HG02884 (cell line): ENCODE measurements at regions not wholly inside any gene's neighbourhood (a gene's known extent, or its start where the extent isn't known, plus 50 kb on each side); places are given as distances from the start of the nearest gene placed in this dataset.

ENCODE experiments used
- ATAC-seq: cut with Tn5 transposase; IDR thresholded peaks from one replicate; pipeline ENCODE4 v1.9.1; 2021; ENCODE audit warnings: mild to moderate bottlenecking, moderate library complexity; ENCODE audit not compliant: unreplicated experiment

DNA sequence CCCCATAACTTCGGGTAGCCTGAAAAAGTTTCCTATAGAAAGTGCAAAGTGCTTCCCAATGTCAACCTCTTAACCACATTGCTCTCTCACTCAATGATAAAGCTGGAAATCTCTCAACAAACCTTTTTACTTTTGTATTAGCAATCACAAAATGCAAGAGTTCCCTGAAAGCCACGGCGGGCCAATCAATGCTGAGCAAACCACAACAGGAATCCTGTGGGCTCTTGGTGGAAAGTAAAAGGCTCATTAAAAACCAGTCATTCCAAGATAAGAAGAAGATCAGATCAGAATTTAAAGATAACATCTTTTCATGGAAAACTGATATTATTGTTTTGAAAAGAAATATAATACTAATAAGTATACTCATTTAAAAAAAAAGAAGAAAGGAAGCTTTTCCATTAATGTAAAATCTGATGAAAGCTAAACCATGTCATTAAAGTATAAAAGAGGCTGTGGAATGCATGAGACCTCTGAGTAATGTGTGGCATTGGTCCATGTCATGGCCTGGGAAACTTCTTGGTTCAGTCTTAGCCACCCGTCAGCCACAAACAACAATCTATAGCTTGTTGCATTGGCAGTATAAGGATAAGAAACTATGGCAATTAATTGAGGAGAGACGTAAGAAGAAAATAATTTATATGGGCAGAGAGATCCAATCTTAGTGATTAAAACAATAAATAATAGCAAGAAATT lies 1066.1 kb upstream of the SORCS1 start:
- ATAC-seq = no peak

DNA sequence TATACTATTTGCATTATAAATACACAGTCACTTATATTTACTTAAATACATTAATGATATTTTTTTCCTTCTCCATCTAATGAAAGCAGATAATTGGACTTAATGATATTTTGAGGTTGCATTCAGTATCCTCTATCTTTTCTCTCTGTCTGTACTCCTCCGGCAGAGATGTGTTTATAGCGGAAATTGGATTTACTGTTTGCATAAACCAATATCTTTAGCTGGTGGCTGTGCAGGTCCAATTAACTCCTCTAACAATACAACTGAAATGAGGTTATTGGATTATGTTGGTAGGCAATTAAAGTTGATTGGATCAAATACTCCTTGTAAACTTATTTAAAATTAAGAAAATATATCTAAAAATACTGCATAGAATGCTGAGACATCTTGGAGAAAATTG lies 1044.2 kb upstream of the SORCS1 start:
- ATAC-seq = no peak

DNA sequence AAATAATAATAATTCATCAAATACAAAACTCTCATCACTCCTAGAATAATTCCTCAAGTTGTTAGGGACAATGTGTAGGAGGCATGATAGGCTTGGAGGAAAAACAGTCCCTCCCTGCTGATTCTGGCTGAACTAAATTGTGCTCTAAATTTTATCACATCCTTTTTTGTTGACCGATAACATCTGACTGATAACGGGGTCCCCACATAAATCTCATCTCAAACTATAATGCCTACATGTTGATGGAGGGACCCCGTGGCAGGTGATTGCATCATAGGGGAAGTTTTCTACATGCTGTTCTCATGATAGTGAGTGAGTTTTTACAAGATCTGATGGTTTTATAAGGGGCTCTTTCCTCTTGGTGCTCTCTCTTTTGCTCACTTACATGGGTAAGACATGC lies 1043.5 kb upstream of the SORCS1 start:
- no peak for ATAC-seq

DNA sequence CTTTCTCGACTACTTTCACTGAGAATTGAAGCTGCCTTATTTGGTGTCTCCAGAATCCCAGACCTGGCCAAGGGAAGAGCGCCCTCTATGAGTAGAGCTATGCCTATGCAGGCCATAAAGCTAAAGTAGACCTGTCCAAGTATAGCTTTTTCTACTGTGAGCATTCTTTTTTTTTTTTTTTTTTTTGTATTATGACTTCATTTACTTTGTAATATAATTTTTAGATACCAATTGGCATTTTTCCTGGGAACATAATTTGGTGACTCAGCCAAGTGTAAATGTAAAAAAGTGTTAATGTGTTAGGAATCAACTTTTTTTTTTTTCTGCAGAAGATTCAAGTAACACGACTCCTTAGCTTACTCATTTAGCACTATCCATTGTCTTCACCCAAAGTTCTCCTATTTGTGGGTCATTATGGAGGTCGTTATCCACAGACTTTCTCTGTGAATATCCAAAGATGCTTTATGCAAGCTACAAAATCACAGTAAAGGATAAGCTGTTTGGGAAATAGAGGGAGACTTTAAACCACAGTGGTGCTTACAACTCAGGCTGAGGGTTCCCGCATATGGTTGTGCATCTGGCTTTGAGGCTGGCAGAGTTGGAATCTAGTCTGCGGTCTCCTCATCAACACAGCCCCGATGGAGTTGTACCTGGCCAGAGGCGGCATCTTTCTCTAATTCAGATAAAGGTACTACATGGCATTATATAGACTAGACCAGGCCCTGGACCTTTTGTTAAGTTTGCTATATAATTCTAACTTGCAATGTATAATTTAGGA lies 1040.2 kb upstream of the SORCS1 start:
- peak; percentile 64 for ATAC-seq

DNA sequence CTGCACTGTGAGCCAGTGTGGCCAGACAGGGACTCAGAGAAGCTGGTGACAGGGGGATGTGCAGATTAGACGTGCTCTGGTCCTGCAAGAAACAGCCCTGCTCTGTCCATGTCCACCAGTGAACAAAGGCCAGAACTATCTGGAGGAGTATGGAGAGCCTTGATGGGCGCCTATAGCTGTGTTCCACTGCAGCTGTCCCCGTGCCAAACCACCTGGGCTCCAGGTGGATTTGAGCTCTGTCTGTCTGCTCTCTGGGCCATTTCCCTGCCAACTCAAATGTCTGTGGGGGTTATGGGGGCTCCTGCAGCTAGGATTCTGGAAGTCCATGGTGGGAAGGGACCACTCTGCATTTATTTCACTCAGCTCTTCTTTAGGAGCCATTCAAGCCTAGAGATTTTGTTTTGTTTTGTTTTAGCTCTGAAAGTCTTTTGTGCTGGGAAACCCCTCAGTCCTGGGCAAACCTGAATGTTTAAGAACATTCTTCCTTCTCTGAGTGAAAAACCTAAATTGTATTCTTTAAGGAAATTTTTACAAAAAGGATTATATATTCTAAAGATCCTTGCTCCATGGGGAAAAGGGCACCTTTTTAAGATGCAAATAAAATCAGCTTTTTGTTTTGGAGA lies 1039.5 kb upstream of the SORCS1 start:
- peak; percentile 3 for ATAC-seq

DNA sequence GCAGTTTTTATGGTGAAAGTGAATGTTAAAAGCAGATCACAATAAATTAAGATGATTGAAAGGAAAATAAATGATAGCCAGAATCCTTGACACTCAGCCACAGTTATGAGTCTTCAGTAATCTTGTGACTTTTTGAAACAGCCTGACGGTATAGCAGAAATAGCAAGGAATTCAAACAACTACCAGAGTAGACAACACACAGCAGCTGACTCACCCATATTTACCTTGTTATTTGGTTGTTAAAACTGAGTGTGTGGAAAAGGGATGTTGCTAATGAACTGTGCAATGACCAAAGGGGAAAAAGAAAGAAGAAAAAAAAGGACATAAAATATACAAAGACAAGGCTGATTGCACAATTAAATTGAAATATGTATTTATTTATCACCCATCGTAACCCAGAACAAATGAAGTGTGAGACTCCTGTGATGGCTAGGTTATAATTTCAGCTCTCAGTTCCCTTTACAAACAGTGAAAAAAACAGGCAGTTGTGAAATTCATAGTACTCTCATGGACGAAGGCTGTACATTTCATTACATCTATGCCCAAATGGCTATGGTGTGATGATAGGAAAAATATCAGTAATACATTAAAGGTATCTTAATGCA lies 1023.0 kb upstream of the SORCS1 start:
- no peak for ATAC-seq

DNA sequence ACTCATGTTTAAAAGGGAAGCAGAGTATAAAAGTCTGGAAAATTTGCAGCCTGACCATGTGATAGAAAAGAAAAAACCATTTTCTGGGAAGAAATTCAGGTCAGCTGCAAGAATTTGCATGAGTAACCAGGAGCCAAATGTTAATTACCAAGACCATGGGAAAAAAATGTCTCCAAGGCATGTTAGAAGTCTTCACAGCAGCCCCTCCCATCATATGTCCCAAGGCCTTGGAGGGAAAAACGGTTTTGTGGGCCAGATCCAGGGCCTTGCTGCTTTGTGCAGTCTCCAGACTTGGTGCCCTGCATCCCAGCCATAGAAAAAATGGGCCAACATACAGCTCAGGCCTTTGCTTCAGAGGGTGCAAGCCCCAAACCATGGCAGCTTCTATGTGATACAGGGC lies 1019.6 kb upstream of the SORCS1 start:
- ATAC-seq = no peak

DNA sequence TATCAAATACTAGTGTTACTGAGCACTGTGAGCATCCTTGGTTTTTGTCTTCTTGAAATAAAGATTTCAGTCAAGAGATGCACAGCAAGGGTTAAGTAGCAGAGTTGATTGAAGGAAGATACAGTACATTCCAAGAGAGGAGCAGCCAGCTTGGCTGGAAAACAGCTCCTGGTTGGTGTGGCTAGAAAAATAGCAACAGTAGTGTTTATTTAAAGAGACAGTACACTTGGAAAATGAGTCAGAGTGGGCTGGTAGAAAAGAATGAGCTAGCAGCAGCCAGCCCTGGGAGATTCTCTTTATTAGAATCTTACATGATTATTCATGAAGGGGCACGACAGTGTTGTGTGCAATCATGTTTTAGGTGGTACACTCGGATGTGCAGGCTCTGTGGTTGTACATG lies 1016.4 kb upstream of the SORCS1 start:
- no peak for ATAC-seq

DNA sequence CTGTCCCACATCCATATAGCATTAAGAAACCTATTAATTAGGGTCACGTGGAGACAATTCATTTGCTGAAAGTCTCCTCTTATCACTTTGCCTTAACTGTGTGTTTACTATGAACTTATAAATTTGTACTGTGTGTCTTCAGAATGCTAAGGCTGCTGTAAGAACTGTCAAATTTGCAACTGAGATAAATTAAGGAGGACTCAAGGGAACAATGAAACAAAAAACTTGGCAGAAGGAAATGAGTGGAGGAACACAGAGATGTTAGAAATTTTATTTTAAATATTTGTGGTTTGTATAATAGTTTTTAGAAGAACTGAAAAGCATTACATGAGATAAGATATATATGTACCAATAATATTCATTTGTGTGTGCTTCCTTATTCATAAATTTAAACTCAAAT lies 1005.3 kb upstream of the SORCS1 start:
- no peak for ATAC-seq

DNA sequence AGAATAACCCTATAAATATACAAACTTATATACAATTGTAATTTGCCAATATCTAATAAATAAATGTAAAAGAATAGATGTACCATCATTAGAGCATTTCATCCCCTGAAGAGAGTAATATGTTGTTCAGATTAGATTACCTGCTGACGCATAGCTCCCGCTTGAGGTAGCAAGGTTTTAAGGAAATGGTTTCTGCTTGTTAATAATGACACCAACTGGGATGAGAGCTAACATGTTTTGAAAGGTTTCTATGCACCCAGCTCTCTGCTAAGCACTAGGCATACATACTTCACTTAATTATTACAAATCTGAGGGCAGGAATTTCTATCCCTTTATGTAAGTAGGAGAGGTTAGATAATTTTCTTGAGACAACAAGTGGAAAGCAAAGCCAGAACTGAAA lies 1003.3 kb upstream of the SORCS1 start:
- ATAC-seq = no peak

DNA sequence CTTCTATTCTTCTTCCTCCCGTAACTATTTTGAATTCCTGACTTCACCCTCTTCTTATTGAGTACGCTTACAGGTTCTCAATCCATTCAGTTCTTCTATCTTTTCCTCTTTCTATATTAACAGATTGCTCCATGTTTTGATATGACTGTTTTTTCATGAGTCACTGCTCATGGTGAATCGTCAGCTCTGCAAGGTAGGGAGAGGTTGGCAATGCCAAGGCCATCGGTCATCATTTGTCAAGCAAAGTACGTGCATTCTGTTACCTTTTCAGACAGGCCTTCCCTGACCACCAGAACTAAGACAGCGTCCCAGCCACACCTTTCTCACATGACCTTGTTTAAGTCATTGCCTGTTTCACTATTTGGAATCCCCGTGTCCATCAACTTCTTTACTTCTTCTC lies 1001.9 kb upstream of the SORCS1 start:
- ATAC-seq = no peak

DNA sequence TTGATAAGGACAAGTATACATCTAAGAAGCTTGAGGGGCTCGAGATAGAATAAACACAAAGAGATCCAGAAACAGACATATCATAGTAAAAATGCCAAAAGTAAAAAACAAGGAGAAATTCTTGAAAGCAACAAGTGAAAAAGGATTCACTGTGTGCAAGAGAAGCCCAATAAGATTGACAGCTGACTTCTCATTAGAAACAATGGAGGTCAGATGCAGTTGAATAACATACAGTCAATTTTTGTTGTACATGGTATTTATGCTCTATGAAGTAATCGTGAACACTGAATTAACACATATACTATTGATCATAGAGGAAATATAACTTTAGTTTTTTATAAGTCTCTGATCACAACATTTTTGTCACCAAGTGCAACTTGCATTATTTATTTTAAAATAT lies 982.8 kb upstream of the SORCS1 start:
- ATAC-seq = no peak

DNA sequence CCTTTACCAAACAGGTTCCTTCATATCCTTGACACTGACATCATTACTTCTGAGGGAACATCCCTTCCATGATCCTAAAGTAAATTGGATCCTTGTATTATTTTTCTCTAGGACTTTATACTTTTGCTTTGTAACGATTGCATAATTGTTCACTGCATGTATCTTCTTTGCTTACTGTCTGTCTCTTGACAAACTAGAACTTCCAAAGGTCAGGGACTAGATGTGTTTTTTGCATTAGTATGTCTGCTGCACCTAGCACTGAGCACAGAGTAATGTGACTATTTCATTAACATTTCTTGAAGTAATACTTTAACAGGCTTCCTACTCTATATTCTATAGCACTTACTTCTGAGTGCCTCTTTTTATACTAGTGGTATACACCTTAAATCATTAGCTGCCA lies 976.6 kb upstream of the SORCS1 start:
- no peak for ATAC-seq

DNA sequence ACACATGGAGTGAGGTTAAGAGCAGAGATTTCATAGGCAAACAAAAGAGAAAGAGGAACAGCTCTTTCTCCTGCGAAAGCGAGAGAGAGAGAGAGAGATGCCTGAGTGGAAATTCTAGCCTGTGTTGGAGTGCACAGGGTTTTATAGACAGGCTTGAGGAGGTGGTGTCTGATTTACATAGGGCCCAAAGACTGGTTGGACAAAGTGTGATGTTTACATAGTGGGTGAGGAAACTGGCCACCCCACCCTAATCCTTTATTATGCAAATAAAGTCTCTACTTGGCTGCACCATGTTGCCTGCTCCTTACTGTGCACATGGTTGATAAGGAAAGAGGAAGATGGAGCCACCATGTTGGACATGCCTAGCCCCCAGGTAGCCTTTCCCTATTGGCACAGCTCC lies 967.8 kb upstream of the SORCS1 start:
- ATAC-seq = no peak

DNA sequence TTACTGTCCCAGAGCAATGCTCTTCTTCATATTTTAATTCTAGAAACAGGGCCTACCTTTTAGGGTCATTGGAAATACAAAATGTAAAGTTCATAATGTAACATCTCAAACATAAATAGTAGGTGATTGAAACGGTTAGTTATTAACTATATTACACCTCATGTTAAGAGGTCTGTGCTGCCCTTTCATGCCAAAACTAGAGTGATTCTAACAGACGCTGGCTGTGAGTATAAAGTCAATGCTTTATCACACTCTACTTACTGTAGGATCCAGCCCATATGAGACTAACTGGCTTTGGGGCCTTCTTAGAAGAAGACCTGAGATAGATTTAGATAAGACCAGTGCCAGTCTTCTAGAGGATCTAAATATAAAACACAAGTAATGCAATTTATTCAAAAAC lies 966.1 kb upstream of the SORCS1 start:
- ATAC-seq = no peak

DNA sequence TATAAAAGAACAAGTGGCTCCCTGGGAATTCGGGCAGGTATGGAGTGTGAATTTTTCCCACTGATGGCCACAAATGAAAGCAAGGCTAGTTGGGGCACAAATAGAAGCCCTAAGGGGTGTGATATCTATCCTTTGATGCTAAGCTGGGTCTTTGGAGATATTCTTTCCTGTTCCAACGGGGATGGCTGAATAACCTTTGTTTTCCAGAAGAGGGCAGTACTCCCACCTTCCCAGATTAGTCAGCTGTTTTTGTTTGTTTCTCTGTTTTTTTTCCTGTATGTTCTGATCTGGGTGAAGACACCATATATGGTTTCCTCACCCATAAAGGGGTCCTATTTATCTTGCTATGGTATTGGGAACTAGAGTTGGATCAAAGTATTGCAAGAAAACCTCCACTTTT lies 947.7 kb upstream of the SORCS1 start:
- no peak for ATAC-seq

DNA sequence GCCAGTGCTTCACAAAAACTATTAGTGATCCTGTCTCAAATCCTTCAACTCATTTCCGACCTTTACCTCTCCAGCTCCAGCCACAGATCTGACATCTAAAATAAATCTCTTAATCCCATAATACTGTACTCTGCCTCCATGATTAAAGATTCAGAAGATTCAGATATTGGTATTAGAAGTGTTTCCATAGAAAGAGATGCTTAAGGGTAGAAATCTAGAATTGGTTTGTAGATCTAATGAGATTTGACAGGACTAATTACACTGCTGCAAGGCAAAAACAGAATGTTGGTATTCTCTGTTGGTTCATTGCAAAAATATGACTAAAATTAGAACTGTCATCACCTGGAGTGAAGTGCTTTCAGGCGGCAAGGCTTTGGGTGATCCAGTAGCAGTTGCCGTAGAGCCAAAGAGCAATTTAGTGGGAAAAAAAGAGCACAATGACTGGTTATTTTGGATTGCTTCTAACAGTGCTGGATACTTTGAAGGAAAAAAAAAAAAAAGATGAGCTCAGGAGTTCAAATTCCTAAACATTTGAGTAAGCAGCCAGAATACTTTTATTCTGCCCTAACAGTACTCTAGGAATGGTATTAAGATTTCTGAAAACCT lies 940.1 kb upstream of the SORCS1 start:
- no peak for ATAC-seq

DNA sequence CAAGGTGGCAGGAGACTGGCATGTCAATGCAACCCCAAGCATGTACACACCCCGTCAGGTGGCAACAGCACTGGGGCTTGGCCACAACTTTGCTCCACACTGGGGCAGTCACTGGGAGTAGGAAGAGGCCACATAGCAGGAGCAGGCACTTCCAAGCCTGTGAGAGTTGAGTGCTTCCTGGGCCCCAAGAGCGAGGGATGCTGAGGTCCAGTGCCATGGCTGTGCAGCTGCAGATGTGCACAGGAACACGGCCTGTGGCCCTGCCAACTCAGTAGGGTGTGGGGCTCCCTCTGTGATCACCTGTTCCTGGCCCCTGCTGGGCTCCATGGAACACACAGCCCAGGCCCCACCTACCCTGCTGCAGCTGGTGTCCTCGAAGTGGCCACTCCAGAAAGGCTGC lies 932.8 kb upstream of the SORCS1 start:
- ATAC-seq = no peak

DNA sequence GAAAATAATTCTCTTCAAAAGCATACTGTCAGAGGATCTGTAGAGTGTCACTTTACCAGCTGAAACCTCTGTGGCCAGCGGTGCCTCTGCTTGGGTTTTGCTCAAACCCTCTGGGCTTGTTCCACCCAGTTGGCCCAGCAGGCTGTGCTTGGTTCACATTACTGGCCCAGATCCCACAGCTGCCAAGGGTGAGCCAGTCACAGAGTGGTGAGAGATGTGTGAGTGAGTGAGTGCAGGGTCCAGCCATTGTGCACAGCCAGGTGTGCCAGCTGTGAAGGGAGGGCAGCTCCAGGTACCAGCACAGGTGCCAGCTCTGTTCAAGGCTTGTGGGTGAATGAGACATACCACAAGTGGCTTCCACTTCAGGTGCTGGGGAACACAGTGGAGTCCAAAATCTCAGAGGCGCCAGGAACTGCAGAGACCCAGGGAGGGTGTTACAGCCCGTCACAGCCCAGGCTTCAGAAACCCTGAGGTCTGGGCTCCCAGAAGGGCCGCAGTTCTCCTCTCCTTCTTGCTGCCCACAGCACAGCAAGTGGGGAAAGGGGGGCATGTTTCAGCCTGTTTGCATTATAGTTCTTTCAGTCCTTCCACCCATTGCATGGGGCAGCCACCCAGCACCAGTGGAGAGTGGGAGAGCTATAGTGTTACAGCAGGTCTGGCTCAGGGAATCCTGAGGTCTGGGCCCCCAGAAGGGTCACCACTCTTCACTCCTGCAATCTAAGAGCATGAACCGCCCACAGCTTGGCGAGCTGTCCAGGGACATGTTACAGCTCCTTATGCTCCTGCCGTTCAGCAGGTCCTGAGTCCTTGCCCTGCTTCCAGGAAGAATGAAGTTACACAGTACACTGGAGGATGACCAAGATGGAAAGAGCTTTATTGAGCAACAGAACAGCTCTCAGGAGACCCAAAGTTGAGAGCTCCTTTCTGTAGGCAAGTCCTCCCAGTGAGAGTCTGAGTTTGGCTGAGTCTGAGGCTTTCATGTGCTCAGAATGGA lies 931.7 kb upstream of the SORCS1 start:
- ATAC-seq = no peak
